MCF 10A (cell line): ENCODE measurements at regions not wholly inside any gene's neighbourhood (a gene's known extent, or its start where the extent isn't known, plus 50 kb on each side); places are given as distances from the start of the nearest gene placed in this dataset.

Experiments used
- BruUV-seq: library from RNA; stranded (reverse); fragments of 400-500 nt; replicated peaks from 2 replicates; lab custom pipeline; 2021; lab: Mats Ljungman, UMichigan
- CTCF ChIA-PET: fragments of 300-600 bp; sonication (Branson Sonifier 250); formaldehyde crosslinking; extraction: SDS; loops from one replicate; lab custom pipeline; 2021; ENCODE audit warnings: antibody characterized with exemption, inconsistent platforms; lab: Yijun Ruan, JAX
- POLR2A ChIA-PET: fragments of 300-600, 350-650 bp; sonication (Branson Sonifier 250); formaldehyde crosslinking; extraction: SDS; loops from one replicate; lab custom pipeline; 2020; ENCODE audit warnings: antibody characterized with exemption, inconsistent platforms; lab: Yijun Ruan, JAX
- DNase-seq: peaks from one replicate; pipeline ENCODE4 v3.0.0-alpha.2; 2018; ENCODE audit not compliant: unreplicated experiment
- H3K27ac Mint-ChIP-seq: one replicate; pipeline ENCODE4 v1.8.0; 2022; ENCODE audit warnings: mild to moderate bottlenecking, low read depth, mixed read lengths; ENCODE audit not compliant: unreplicated experiment
- H3K27me3 Mint-ChIP-seq: one replicate; pipeline ENCODE4 v1.8.0; 2022; ENCODE audit warnings: mixed read lengths; ENCODE audit not compliant: insufficient read depth, unreplicated experiment
- H3K36me3 Mint-ChIP-seq: one replicate; pipeline ENCODE4 v1.8.0; 2022; ENCODE audit warnings: mild to moderate bottlenecking, moderate library complexity, mixed read lengths; ENCODE audit not compliant: insufficient read depth, unreplicated experiment
- H3K4me1 Mint-ChIP-seq: one replicate; pipeline ENCODE4 v1.8.0; 2022; ENCODE audit warnings: mixed read lengths; ENCODE audit not compliant: insufficient read depth, unreplicated experiment
- H3K4me3 Mint-ChIP-seq: one replicate; pipeline ENCODE4 v1.8.0; 2022; ENCODE audit warnings: mild to moderate bottlenecking, moderate library complexity, mixed read lengths; ENCODE audit not compliant: unreplicated experiment
- H3K9me3 Mint-ChIP-seq: one replicate; pipeline ENCODE4 v1.8.0; 2022; ENCODE audit warnings: mixed read lengths; ENCODE audit not compliant: unreplicated experiment
- CTCF ChIP-seq: fragments of 200-600 bp; IDR thresholded peaks from one replicate; pipeline ENCODE4 v1.8.0; 2022; ENCODE audit warnings: antibody characterized with exemption, mild to moderate bottlenecking; ENCODE audit not compliant: unreplicated experiment
- intact Hi-C: fragments of 100-400 bp; cut with micrococcal nuclease; formaldehyde crosslinking; loops from 2 replicates; pipeline ENCODE4 v1.14.1; 2022

GRCh38 chr15:59828263-59828662 is 139.1 kb upstream of the BNIP2 start:
- no TSS peak for BruUV-seq
- Mint-ChIP-seq H3K27me3 (no peaks in the 10 kb centered on the region), H3K36me3 (peaks cover 9% of the 10 kb centered on the region), H3K4me1 (peaks cover 35% of the 10 kb centered on the region), H3K27ac (peak overlapping the region; percentile 50), H3K9me3 (peaks cover 7% of the 10 kb centered on the region), H3K4me3 (peak overlapping the region; percentile 42)
- TF ChIP-seq CTCF, result no peak
- intact Hi-C loops, result no loop called here
- CTCF ChIA-PET, result interaction anchor here (0.6 to 1.2 kb wide), 4 partner anchors 31 to 138 kb away, joined by 3 read pairs; no protein-coding TSS in a partner anchor
- POLR2A ChIA-PET, result interaction anchor here (0.6 to 1.8 kb wide), 15 partner anchors 10 to 593 kb away, joined by 3 to 10 read pairs (median 3); no protein-coding TSS in a partner anchor
- DNase-seq, result no peak

GRCh38 chr15:59825901-59826300 is 136.8 kb upstream of the BNIP2 start:
- H3K9me3 Mint-ChIP-seq, result peaks cover 8% of the 10 kb centered on the region
- ChIA-PET CTCF (no interaction called here), POLR2A (no interaction called here)
- BruUV-seq, result no TSS peak
- no peaks in the 10 kb centered on the region for H3K27me3 Mint-ChIP-seq
- peaks cover 34% of the 10 kb centered on the region for H3K4me1 Mint-ChIP-seq
- intact Hi-C loops, result no loop called here
- DNase-seq, result peak; percentile 92
- H3K27ac Mint-ChIP-seq, result peak overlapping the region; percentile 51
- no peak overlapping the region for H3K4me3 Mint-ChIP-seq
- peaks cover 9% of the 10 kb centered on the region for H3K36me3 Mint-ChIP-seq
- TF ChIP-seq CTCF, result no peak

- POLR2A ChIA-PET, result interaction anchor here (0.6 kb wide), 1 partner anchor 70 kb away, joined by 3 read pairs; no protein-coding TSS in a partner anchor
- Mint-ChIP-seq H3K36me3 (peaks cover 9% of the 10 kb centered on the region), H3K27me3 (no peaks in the 10 kb centered on the region), H3K27ac (no peak overlapping the region), H3K4me3 (no peak overlapping the region), H3K9me3 (peaks cover 8% of the 10 kb centered on the region), H3K4me1 (peaks cover 5% of the 10 kb centered on the region)
- no peak for TF ChIP-seq CTCF
- no TSS peak for BruUV-seq
- intact Hi-C loops, result no loop called here
- CTCF ChIA-PET, result interaction anchor here (0.8 kb wide), 1 partner anchor 80 kb away, joined by 4 read pairs; no protein-coding TSS in a partner anchor
- DNase-seq, result no peak
Observed at GRCh38 chr15:59821286-59821685, 132.2 kb upstream of the BNIP2 start.

- POLR2A ChIA-PET, result interaction anchor here (0.6 to 1.7 kb wide), 2 partner anchors 9 to 1932 kb away, joined by 3 to 7 read pairs; no protein-coding TSS in a partner anchor
- Mint-ChIP-seq H3K27me3 (no peaks in the 10 kb centered on the region), H3K27ac (no peak overlapping the region), H3K4me1 (no peaks in the 10 kb centered on the region), H3K9me3 (peaks cover 8% of the 10 kb centered on the region), H3K36me3 (peaks cover 8% of the 10 kb centered on the region), H3K4me3 (no peak overlapping the region)
- no TSS peak for BruUV-seq
- DNase-seq, result no peak
- intact Hi-C loops, result no loop called here
- CTCF ChIA-PET, result interaction anchor here (0.5 kb wide), 1 partner anchor 20 kb away, joined by 5 read pairs; no protein-coding TSS in a partner anchor
- TF ChIP-seq CTCF, result no peak
Observed at GRCh38 chr15:59819092-59819491, 130.0 kb upstream of the BNIP2 start.
